Left kidney (tissue), 1 donor: ENCODE measurements at regions not wholly inside any gene's neighbourhood (a gene's known extent, or its start where the extent isn't known, plus 50 kb on each side); places are given as distances from the start of the nearest gene placed in this dataset.
"Not testable (repeated sequence)": the region's sequence is repeated elsewhere in the genome, so short reads cannot be mapped to it uniquely, and the experiment has no call there.

Source experiments
- DNase-seq: peaks from one replicate; pipeline ENCODE4 v3.0.0-alpha.2; 2013

DNA sequence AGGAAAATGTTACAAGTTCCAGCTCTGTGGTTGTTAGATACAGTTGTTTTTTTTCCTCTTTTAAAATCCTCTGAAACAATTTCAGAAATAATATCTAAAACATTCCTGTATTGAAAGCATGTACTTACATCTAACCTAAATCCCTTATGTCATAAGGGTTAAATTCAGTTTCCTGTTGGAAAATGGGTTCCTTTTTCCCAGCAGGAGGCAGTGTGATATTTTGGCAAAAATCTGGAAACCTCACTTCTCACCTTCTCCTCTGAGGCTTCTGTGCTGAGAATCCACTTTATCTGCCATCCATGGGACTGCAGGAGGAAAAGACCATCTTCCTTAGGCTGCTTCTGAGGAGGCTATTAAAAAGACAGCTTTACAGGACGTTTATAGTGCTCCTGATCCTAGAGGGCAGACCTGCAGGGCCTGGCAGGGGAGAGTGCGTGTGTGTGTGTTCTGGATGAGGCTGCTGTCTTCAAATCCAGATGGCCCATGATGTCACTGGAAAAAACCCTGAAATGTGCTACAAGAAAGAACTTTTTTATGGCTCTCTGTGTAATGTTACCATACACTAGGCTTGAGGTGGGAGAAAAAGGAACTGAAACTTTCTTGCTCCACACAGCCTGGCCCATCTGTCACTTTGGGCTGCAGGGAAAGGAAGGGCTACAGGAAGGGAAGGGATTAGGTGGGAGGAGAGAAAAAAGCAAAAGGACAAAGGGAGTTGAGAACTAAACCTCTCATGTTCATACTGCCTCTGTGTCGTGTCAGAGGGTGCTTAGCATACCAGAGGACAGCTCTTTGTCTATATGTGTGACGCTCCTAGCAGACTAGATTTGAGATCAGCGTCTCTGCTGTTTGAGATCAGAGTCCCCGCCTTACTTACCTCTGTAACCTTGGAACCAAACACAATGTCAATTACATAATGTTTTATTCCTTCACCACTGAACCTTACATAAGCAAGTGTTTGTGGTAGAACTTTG is 379.2 kb upstream of the SPAG17 start:
- DNase-seq: no peak

DNA sequence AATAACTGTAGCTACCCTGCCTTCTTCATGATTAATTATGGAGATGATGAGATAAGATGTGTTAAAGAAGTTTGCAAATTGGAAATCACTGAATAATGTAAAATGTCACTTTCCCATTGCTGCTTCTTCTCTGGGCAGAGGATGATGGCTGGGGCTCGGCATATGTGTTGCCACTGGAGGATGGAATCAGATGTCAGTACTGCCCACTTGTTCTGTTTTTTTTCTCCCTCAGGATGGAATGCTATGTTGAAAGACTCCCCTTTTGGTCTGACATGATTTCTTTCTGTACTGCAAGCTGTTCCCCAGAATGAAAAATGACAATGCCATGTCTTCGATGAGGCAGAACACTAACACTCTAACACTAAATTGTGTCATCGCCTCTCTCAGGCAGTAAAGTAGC is 373.9 kb upstream of the SPAG17 start:
- no peak for DNase-seq

DNA sequence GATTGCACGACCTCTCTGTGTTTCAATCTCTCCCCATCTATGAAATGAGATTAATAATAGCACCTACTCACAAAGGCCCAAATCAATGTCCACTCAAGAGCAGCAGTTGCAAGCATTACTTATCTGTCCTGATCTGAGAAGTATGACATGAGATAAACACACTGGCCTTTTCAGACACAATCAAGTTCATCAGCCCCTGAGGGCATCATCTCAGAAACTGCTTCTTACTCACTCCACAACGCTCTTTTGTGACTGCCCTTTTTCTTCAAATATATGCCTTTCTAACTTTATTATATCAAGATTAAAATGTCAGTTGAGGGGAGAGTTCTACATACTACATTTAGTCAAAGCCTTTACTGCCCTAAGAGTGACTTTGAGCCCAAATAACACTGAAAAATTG is 371.9 kb upstream of the SPAG17 start:
- DNase-seq: no peak

- DNase-seq: no peak
These were observed 370.6 kb upstream of the SPAG17 start for GRCh38 chr1:118555638-118556037.

GRCh38 chr1:118535901-118536300 is 350.9 kb upstream of the SPAG17 start:
- DNase-seq: no peak

- not testable (repeated sequence) for DNase-seq
These were observed 326.9 kb upstream of the SPAG17 start for GRCh38 chr1:118511922-118512321.

DNA sequence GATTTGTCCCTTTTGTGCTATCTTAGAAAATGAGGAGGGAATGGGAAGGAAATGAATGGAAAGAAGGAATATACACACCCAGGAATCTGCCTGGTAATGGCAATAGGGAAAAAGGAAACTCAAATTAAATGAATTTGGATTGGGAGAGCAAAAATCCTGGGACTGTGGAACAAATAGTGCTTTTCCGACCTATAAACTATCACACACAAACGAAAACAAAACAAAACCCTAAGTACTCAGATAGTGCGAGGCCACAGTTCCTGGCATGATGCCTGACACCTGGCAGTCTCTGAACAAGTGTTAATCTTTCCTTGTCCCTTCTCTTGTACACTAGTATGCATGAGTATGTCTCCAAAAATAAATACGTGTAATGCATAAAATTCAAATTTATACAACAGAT is 319.8 kb upstream of the SPAG17 start:
- no peak for DNase-seq

GRCh38 chr1:118504221-118504644 is 319.2 kb upstream of the SPAG17 start:
- DNase-seq: no peak

DNA sequence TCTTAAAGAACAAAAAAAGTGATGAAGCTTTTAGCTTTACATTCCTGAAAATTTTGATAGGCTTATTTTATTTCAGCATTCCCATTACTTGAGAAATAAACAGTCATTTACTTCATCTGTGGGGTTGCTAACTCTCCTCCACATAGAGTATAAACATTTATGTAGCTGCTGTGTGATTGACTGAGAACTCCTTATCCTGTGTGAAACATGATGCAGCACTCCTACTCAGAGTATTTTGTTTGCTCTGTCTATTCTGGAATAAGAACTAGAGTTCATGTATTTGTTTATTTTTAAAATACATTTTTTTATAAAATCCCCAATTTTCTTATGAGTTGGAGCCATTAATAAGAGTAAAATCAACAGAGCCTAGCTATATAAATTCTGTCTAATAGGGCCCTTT is 318.7 kb upstream of the SPAG17 start:
- no peak for DNase-seq

GRCh38 chr1:118494998-118495397 is 310.0 kb upstream of the SPAG17 start:
- DNase-seq: no peak

GRCh38 chr1:118488787-118489186 is 303.8 kb upstream of the SPAG17 start:
- DNase-seq: no peak

- DNase-seq: no peak
These were observed 302.9 kb upstream of the SPAG17 start for GRCh38 chr1:118487932-118488331.

- no peak for DNase-seq
These were observed 302.1 kb upstream of the SPAG17 start for GRCh38 chr1:118487091-118487490.

DNA sequence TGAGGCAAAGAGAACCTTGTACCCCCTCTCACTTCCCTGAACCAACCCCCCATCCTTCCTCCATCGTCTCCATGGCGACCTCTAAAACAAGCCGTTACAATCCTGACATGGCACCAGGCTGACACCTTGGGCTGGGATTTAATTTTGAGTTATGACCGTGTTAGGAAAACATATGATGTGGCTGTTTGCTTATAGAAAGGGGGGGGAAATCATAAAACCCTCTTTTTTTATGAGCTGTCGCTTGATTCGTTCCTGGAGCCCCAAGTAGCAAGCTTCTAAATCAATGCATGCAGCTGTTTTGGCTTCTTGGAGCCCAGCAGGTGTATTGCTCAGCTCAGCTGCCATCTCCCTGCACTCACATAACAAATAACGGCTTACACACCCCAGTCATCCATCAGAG is 301.2 kb upstream of the SPAG17 start:
- DNase-seq: no peak

DNA sequence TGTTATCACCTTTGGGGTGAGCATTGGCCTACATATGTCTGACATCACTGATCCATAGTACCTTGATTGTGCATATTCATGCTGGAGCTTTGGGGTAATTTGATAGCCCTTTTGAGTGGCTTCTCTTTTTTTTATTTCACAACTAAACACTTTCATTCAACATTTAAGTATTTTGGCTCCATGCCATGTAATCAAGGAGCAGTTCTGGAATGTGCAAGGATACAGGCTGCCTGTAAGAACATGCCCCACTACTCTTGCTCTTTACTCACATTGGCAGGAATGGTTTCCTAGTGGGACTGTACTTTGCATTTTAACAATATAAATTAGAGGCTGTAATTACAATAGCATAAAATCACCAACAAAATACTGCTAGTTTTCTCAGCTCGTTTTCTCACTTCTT is 300.7 kb upstream of the SPAG17 start:
- DNase-seq: no peak

GRCh38 chr1:118484893-118485292 is 299.9 kb upstream of the SPAG17 start:
- DNase-seq: no peak

- DNase-seq: no peak
These were observed 298.4 kb upstream of the SPAG17 start for GRCh38 chr1:118483245-118484006.

GRCh38 chr1:118481126-118481525 is 296.1 kb upstream of the SPAG17 start:
- no peak for DNase-seq

DNA sequence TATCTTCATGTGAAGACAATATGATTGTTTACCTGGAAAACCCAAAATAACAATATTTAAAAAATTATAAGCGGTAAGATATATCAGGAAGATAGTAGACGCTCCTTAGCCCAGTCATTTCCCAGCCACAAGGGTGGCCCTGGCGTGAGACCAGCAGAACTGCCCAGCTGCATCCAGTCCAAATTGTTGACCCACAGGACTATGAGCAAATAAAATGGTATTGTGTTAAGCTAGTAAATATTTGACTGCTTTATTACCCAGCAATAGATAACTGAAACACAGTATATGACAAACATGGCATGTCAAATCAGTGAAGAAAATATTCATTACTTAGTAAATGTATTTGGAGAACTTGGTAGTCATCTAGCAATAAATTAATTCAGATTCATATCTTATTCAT is 294.3 kb upstream of the SPAG17 start:
- no peak for DNase-seq

GRCh38 chr1:118473825-118474224 is 288.8 kb upstream of the SPAG17 start:
- DNase-seq: peak; percentile 33

DNA sequence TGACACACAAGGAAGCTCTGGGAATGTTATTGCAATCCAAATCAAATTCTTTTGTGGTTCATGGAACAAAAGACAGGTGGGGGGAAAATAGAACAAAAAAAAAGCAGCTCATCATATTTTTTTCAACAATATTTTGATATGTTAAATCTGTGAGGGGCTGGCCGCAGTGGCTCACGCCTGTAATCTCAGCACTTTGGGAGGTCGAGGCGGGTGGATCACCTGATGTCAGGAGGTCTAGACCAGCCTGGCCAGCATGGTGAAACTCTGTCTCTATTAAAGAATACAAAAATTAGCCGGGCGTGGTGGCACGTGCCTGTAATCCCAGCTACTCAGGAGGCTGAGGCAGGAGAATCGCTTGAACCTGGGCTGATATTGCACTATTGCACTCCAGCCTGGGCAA is 279.4 kb upstream of the SPAG17 start:
- DNase-seq: not testable (repeated sequence)

GRCh38 chr1:118461154-118461553 is 276.1 kb upstream of the SPAG17 start:
- no peak for DNase-seq

DNA sequence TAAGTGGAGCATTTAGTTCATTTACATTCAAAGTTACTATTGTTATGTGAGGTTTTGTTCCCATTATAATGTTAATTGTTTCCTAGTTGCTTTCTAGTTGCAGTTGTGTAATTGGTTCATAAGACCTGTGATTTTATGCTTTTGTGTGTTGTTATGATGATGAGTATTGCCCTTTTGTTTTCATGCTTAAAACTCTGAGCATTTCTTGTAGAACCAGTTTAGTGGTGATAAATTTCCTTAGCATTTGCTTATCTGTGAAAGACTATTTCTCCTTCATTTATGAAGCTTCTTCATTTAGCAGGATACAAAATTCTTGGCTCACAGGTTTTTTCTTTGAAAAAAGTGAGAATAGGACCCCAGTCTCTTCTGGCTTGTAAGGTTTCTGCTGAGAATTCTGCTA is 274.8 kb upstream of the SPAG17 start:
- no peak for DNase-seq
